Natural killer cell (primary cell): ENCODE measurements at regions not wholly inside any gene's neighbourhood (a gene's known extent, or its start where the extent isn't known, plus 50 kb on each side); places are given as distances from the start of the nearest gene placed in this dataset.

Experiments used
- ATAC-seq, 3 donors: fragments of 150-1000 bp in 2 of 3; fragments of 200-7000 bp in 1 of 3; cut with Tn5 transposase; 1 replicate in 1 of 3; 2 replicates in 2 of 3; pipeline ENCODE4 v1.10.0; 2021; ENCODE audit warnings: mild to moderate bottlenecking in 2 of 3, moderate library complexity in 2 of 3
- DNase-seq, 2 donors: peaks; one replicate each; pipeline versions ENCODE4 v3.0.0 to v3.0.0-alpha.2; 2013 to 2021; ENCODE audit warnings: mixed read lengths in 1 of 2
- H3K27ac ChIP-seq: one replicate; pipeline ENCODE4 v1.5.1; 2013; ENCODE audit warnings: mild to moderate bottlenecking, low read length
- H3K27me3 ChIP-seq: one replicate; pipeline ENCODE4 v1.6.1; 2013; ENCODE audit warnings: low read length; ENCODE audit not compliant: control insufficient read depth, insufficient read depth
- H3K36me3 ChIP-seq: one replicate; pipeline ENCODE4 v1.6.1; 2013; ENCODE audit warnings: low read length; ENCODE audit not compliant: control insufficient read depth, insufficient read depth
- H3K4me1 ChIP-seq: one replicate; pipeline ENCODE4 v1.6.1; 2013; ENCODE audit warnings: low read length; ENCODE audit not compliant: control insufficient read depth, insufficient read depth
- H3K4me3 ChIP-seq: one replicate; pipeline ENCODE4 v1.5.1; 2013; ENCODE audit warnings: low read length
- H3K9me3 ChIP-seq: one replicate; pipeline ENCODE4 v1.6.1; 2013; ENCODE audit warnings: low read length; ENCODE audit not compliant: control insufficient read depth, insufficient read depth
- H3K27ac Mint-ChIP-seq, 2 donors: one replicate each; pipeline ENCODE4 v1.8.0; 2022; ENCODE audit warnings: mild to moderate bottlenecking in 2 of 2, mixed read lengths in 2 of 2, moderate library complexity in 1 of 2
- H3K27me3 Mint-ChIP-seq, 2 donors: one replicate each; pipeline ENCODE4 v1.8.0; 2022; ENCODE audit warnings: low read depth in 2 of 2, mixed read lengths in 2 of 2
- H3K36me3 Mint-ChIP-seq: one replicate; pipeline ENCODE4 v1.8.0; 2022; ENCODE audit warnings: mixed read lengths
- H3K4me1 Mint-ChIP-seq, 2 donors: one replicate each; pipeline ENCODE4 v1.8.0; 2022; ENCODE audit warnings: mixed read lengths in 2 of 2
- H3K4me3 Mint-ChIP-seq: one replicate; pipeline ENCODE4 v1.8.0; 2022; ENCODE audit warnings: mild to moderate bottlenecking, moderate library complexity, mixed read lengths
- H3K9me3 Mint-ChIP-seq, 2 donors: one replicate each; pipeline ENCODE4 v1.8.0; 2022; ENCODE audit warnings: mixed read lengths in 2 of 2
- WGBS: methylation state at CpG from one replicate; pipeline ENCODE4 v1.1.7; 2013; ENCODE audit warnings: missing lambda C conversion rate; ENCODE audit not compliant: insufficient coverage; 5-methylcytosine and 5-hydroxymethylcytosine counted together
- intact Hi-C: fragments of 100-400 bp; cut with micrococcal nuclease; formaldehyde crosslinking; loops from one replicate; pipeline ENCODE4 v1.14.2; 2022
- TF ChIP-seq, protein P1 (sequence below): fragments of 200-600 bp; IDR thresholded peaks from one replicate; pipeline ENCODE4 v1.8.0; 2022; ENCODE audit warnings: antibody characterized with exemption

DNA sequence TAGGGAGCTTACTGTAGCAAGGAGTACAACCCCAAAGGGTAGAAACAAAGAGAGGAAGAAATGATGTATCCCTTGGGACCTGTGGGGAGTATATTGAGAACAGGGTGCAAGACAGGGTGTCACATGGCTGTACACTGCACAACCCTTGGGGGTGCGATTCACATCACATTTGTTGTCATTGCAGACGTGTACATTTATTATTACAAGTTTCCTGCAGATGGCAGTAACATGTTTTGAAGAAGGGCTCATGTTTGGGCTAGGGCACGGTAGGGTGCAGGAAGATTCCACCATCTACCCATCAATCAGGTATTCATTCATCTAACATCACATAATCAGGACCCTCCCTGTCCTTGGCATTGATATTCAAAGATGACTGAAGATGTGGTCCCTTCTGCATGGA is 62.5 kb downstream of the NDUFS5 start:
- no peaks in the 10 kb centered on the region for H3K4me1 ChIP-seq
- no peak overlapping the region for H3K27ac ChIP-seq
- TF ChIP-seq, protein P1, sequence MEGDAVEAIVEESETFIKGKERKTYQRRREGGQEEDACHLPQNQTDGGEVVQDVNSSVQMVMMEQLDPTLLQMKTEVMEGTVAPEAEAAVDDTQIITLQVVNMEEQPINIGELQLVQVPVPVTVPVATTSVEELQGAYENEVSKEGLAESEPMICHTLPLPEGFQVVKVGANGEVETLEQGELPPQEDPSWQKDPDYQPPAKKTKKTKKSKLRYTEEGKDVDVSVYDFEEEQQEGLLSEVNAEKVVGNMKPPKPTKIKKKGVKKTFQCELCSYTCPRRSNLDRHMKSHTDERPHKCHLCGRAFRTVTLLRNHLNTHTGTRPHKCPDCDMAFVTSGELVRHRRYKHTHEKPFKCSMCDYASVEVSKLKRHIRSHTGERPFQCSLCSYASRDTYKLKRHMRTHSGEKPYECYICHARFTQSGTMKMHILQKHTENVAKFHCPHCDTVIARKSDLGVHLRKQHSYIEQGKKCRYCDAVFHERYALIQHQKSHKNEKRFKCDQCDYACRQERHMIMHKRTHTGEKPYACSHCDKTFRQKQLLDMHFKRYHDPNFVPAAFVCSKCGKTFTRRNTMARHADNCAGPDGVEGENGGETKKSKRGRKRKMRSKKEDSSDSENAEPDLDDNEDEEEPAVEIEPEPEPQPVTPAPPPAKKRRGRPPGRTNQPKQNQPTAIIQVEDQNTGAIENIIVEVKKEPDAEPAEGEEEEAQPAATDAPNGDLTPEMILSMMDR = no peak
- no peaks in the 10 kb centered on the region for H3K9me3 Mint-ChIP-seq
- H3K4me3 Mint-ChIP-seq = no peak overlapping the region
- DNase-seq = no peak
- H3K4me1 Mint-ChIP-seq = no peaks in the 10 kb centered on the region
- 96% methylated on average over 2 of the region's 3 CpGs for WGBS
- intact Hi-C loops = no loop called here
- peaks cover 14 to 19% of the 10 kb centered on the region in 2 donors for H3K27me3 Mint-ChIP-seq
- H3K27ac Mint-ChIP-seq = no peak overlapping the region
- no peak for ATAC-seq
- H3K36me3 Mint-ChIP-seq = no peaks in the 10 kb centered on the region
- H3K36me3 ChIP-seq = no peaks in the 10 kb centered on the region
- no peaks in the 10 kb centered on the region for H3K9me3 ChIP-seq
- no peak overlapping the region for H3K4me3 ChIP-seq
- peaks cover under 1% of the 10 kb centered on the region for H3K27me3 ChIP-seq

DNA sequence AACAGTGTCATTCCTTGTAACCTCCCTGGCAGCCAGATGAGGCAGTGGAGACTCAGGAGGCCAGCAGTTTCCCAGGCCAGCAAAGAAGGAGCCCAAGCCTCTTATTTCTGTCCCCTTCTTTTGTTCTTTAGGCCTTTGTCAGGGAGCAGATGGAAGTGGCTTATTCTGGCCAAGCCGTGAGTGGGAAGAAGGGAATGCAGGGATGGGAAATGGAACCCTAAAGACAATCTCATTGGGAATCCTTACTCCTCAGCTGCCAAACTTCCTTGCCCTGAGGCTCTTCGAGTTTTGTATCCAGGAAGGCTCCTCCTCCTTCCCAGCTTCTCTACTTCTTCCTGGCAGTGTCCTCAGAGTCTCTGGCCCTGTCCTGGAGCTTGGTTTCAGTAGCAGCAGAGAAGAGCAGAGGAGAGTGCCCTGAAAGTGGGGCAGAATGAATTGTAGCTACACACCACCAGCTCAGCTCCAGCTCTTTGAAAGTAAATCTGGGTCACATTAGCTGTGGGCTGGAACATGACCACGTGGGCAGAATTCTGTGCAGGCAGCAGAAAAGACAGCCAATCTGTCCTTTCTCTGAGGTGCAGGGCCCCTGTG is 63.9 kb downstream of the NDUFS5 start:
- Histone ChIP-seq H3K27me3 (no peaks in the 10 kb centered on the region), H3K9me3 (no peaks in the 10 kb centered on the region), H3K27ac (no peak overlapping the region), H3K36me3 (no peaks in the 10 kb centered on the region), H3K4me3 (no peak overlapping the region), H3K4me1 (no peaks in the 10 kb centered on the region)
- TF ChIP-seq, protein P1 = no peak
- DNase-seq (no peak), ATAC-seq (no peak)
- WGBS = 47% methylated on average over 2 of the region's 3 CpGs
- no peak overlapping the region for H3K4me3 Mint-ChIP-seq
- H3K9me3 Mint-ChIP-seq = no peaks in the 10 kb centered on the region
- H3K27ac Mint-ChIP-seq = no peak overlapping the region
- intact Hi-C loops = no loop called here
- no peaks in the 10 kb centered on the region for H3K36me3 Mint-ChIP-seq
- peaks cover under 1 to 10% of the 10 kb centered on the region in 2 donors for H3K27me3 Mint-ChIP-seq
- H3K4me1 Mint-ChIP-seq = no peaks in the 10 kb centered on the region

DNA sequence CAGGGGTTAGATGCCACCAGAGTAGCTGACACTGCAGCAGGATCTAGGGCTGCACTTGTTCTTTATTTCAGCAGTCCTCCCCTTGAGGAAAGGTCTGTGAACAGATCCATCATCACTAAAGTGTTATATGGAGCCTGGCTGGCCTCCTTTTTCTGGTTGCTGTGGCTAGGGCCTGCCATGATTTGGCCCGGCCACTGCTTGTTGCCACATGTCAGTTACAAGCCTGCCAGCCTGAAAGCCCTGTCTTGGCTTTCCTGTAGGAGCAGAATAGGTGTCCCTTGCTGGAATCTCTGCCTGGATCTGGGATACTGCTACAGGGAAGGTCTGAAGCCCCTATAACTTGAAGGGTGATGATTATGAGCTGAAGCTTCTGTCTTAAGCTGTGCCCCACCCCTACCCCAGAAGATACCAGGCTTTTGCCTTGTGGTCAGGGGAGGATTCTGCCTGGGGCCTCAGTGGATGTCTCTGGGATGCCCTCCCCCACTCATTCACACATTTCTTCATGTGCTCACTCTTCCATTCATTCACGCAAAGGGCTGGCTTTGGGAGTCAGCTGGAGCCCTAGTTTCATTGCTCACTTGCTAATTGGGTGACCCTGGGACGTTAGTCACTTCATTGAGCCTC is 64.7 kb downstream of the NDUFS5 start:
- 81% methylated on average over 3 of the region's 3 CpGs for WGBS
- H3K27me3 Mint-ChIP-seq = peaks cover 0 to 8% of the 10 kb centered on the region in 2 donors
- H3K27ac ChIP-seq = no peak overlapping the region
- H3K4me1 ChIP-seq = no peaks in the 10 kb centered on the region
- no peak for DNase-seq
- H3K4me3 Mint-ChIP-seq = no peak overlapping the region
- H3K27ac Mint-ChIP-seq = no peak overlapping the region
- no peaks in the 10 kb centered on the region for H3K36me3 ChIP-seq
- TF ChIP-seq, protein P1 = no peak
- no peaks in the 10 kb centered on the region for H3K9me3 Mint-ChIP-seq
- no peaks in the 10 kb centered on the region for H3K9me3 ChIP-seq
- H3K27me3 ChIP-seq = no peaks in the 10 kb centered on the region
- no peak for ATAC-seq
- intact Hi-C loops = no loop called here
- no peak overlapping the region for H3K4me3 ChIP-seq
- no peaks in the 10 kb centered on the region for H3K36me3 Mint-ChIP-seq
- no peaks in the 10 kb centered on the region for H3K4me1 Mint-ChIP-seq
